Chondrocyte (in vitro differentiated cells): ENCODE measurements at regions not wholly inside any gene's neighbourhood (a gene's known extent, or its start where the extent isn't known, plus 50 kb on each side); places are given as distances from the start of the nearest gene placed in this dataset.

Source experiments
- DNase-seq: peaks from one replicate; pipeline ENCODE4 v3.0.0; 2021; ENCODE audit warnings: mixed read lengths, low spot score
- H3K27ac Mint-ChIP-seq: one replicate; pipeline ENCODE4 v1.8.0; 2021; ENCODE audit warnings: mild to moderate bottlenecking, moderate library complexity, mixed read lengths; ENCODE audit not compliant: unreplicated experiment
- H3K27me3 Mint-ChIP-seq: 2 replicates; pipeline ENCODE4 v1.8.0; 2021; ENCODE audit warnings: low read depth, mixed read lengths
- H3K36me3 Mint-ChIP-seq: 2 replicates; pipeline ENCODE4 v1.8.0; 2021; ENCODE audit warnings: low read depth, mixed read lengths
- H3K4me1 Mint-ChIP-seq: 2 replicates; pipeline ENCODE4 v1.8.0; 2021; ENCODE audit warnings: low read depth, mild to moderate bottlenecking, mixed read lengths
- H3K4me3 Mint-ChIP-seq: one replicate; pipeline ENCODE4 v1.8.0; 2021; ENCODE audit warnings: mild to moderate bottlenecking, moderate library complexity, mixed read lengths; ENCODE audit not compliant: unreplicated experiment
- H3K9me3 Mint-ChIP-seq: 2 replicates; pipeline ENCODE4 v1.8.0; 2021; ENCODE audit warnings: low read depth, mixed read lengths
- CTCF ChIP-seq: fragments of 200-600 bp; sonication (generic); IDR thresholded peaks from 2 replicates; pipeline ENCODE4 v1.5.0; 2021; ENCODE audit warnings: antibody characterized with exemption, mild to moderate bottlenecking, moderate library complexity

- Mint-ChIP-seq H3K36me3 (no peaks in the 10 kb centered on the region), H3K4me1 (peaks cover 9% of the 10 kb centered on the region), H3K9me3 (peaks cover 5% of the 10 kb centered on the region), H3K4me3 (no peak overlapping the region), H3K27me3 (no peaks in the 10 kb centered on the region), H3K27ac (no peak overlapping the region)
- no peak for TF ChIP-seq CTCF
- DNase-seq, result no peak
Observed at GRCh38 chr7:12809476-12809875, 122.0 kb downstream of the ARL4A start.

GRCh38 chr7:12812111-12812510, 124.7 kb downstream of the ARL4A start:
- DNase-seq, result no peak
- no peak for TF ChIP-seq CTCF
- Mint-ChIP-seq H3K36me3 (no peaks in the 10 kb centered on the region), H3K4me3 (no peak overlapping the region), H3K9me3 (peaks cover 5% of the 10 kb centered on the region), H3K27ac (no peak overlapping the region), H3K27me3 (no peaks in the 10 kb centered on the region), H3K4me1 (peaks cover 9% of the 10 kb centered on the region)

- no peak overlapping the region for H3K4me3 Mint-ChIP-seq
- H3K27me3 Mint-ChIP-seq, result no peaks in the 10 kb centered on the region
- no peak overlapping the region for H3K27ac Mint-ChIP-seq
- TF ChIP-seq CTCF, result no peak
- peaks cover 9% of the 10 kb centered on the region for H3K4me1 Mint-ChIP-seq
- no peaks in the 10 kb centered on the region for H3K36me3 Mint-ChIP-seq
- no peak for DNase-seq
- H3K9me3 Mint-ChIP-seq, result peaks cover 5% of the 10 kb centered on the region
Observed at GRCh38 chr7:12814107-12814506, 126.7 kb downstream of the ARL4A start.

GRCh38 chr7:12814828-12815227, 127.4 kb downstream of the ARL4A start:
- no peaks in the 10 kb centered on the region for H3K27me3 Mint-ChIP-seq
- peaks cover 5% of the 10 kb centered on the region for H3K4me1 Mint-ChIP-seq
- H3K4me3 Mint-ChIP-seq, result no peak overlapping the region
- DNase-seq, result no peak
- TF ChIP-seq CTCF, result no peak
- no peak overlapping the region for H3K27ac Mint-ChIP-seq
- H3K36me3 Mint-ChIP-seq, result no peaks in the 10 kb centered on the region
- peaks cover 5% of the 10 kb centered on the region for H3K9me3 Mint-ChIP-seq

GRCh38 chr7:12815426-12815825, 128.0 kb downstream of the ARL4A start:
- no peak for DNase-seq
- Mint-ChIP-seq H3K27me3 (no peaks in the 10 kb centered on the region), H3K36me3 (no peaks in the 10 kb centered on the region), H3K27ac (no peak overlapping the region), H3K4me3 (no peak overlapping the region), H3K4me1 (peaks cover 5% of the 10 kb centered on the region), H3K9me3 (peaks cover 5% of the 10 kb centered on the region)
- TF ChIP-seq CTCF, result no peak
